ENCODE measurements at regions not wholly inside any gene's neighbourhood (a gene's known extent, or its start where the extent isn't known, plus 50 kb on each side); places are given as distances from the start of the nearest gene placed in this dataset.

GRCh38 chr5:20087299-20087698, 99.3 kb upstream of the CDH18 start:
- TF ChIP-seq CUX1 (IDR thresholded peaks at IDR 0.05; ENCODE audit: insufficient replicate concordance, low read depth, low read length) (no peak), ETV6 (conservative IDR thresholded peaks at IDR 0.05 in 1 of 2, IDR thresholded peaks at IDR 0.05 in 1 of 2; ENCODE audit: borderline replicate concordance in 1 of 2, low read depth in 1 of 2) (no peak), SP1 (IDR thresholded peaks at IDR 0.05; ENCODE audit: low read depth, low read length) (no peak), NFYB (IDR thresholded peaks at IDR 0.05; ENCODE audit: insufficient read depth, low read depth, low read length) (no peak), NR2C1 (IDR thresholded peaks at IDR 0.05) (no peak), MTA3 (IDR thresholded peaks at IDR 0.05; ENCODE audit: borderline replicate concordance, low read length) (no peak), BCL11A (IDR thresholded peaks at IDR 0.05; ENCODE audit: low read depth, low read length) (no peak), BCL3 (IDR thresholded peaks at IDR 0.05; ENCODE audit: borderline replicate concordance, insufficient read depth, low read depth, low read length, poor library complexity, severe bottlenecking) (no peak)
- 0% methylated on average over 2 of the region's 2 CpGs for WGBS (ENCODE audit: insufficient coverage, insufficient replicate concordance, low lambda C conversion rate, missing lambda C conversion rate)

More at GRCh38 chr5:20087299-20087698, 99.3 kb upstream of the CDH18 start:
- Histone ChIP-seq H3K27me3 (replicated peaks in 1 of 2; ENCODE audit: control insufficient read depth in 2 of 2, insufficient read depth in 2 of 2, low read length in 1 of 2) (no peaks in the 10 kb centered on the region), H4K20me1 (ENCODE audit: control insufficient read depth, insufficient read depth) (no peaks in the 10 kb centered on the region), H3K4me1 (ENCODE audit: control insufficient read depth, insufficient read depth, low read length) (no peaks in the 10 kb centered on the region), H3K4me2 (ENCODE audit: control insufficient read depth, insufficient read depth) (no peak overlapping the region), H3K79me2 (ENCODE audit: control insufficient read depth, insufficient read depth, low read length) (no peaks in the 10 kb centered on the region), H2AFZ (ENCODE audit: control insufficient read depth, low read depth, low read length) (no peak overlapping the region), H3K36me3 (ENCODE audit: control insufficient read depth in 2 of 2, insufficient read depth in 2 of 2, low read length in 1 of 2) (no peaks in the 10 kb centered on the region), H3K4me3 (no peak overlapping the region), H3K9ac (ENCODE audit: control insufficient read depth, insufficient read depth, low read length) (no peak overlapping the region), H3K9me3 (replicated peaks; ENCODE audit: control insufficient read depth, insufficient read depth, low read length) (no peaks in the 10 kb centered on the region), H3K27ac (ENCODE audit: control insufficient read depth, insufficient read depth) (no peak overlapping the region)
- intact Hi-C loops (cut with micrococcal nuclease; ENCODE audit: unreplicated experiment) (no loop called here), in situ Hi-C loops (cut with MboI) (no loop called here)
- no peak for ATAC-seq
- no peak for DNase-seq (ENCODE audit: low read depth, low spot score)
- SMC1A ChIA-PET (ENCODE audit: uncharacterized antibody, unreplicated experiment), result no interaction called here
- FAIRE-seq, result no peak
- RAD21 ChIA-PET (ENCODE audit: unreplicated experiment), result no interaction called here
- POLR2A ChIA-PET, result no interaction called here
- CTCF ChIA-PET, result no interaction called here
- BruUV-seq (replicated peaks), result no TSS peak

Measured in GM12878 (cell line).